NAMALWA (cell line): ENCODE measurements at regions not wholly inside any gene's neighbourhood (a gene's known extent, or its start where the extent isn't known, plus 50 kb on each side); places are given as distances from the start of the nearest gene placed in this dataset.
"Not testable (repeated sequence)": the region's sequence is repeated elsewhere in the genome, so short reads cannot be mapped to it uniquely, and the experiment has no call there.

ENCODE experiments used
- DNase-seq: peaks from one replicate; pipeline ENCODE4 v3.0.0-alpha.2; 2015; ENCODE audit warnings: low spot score

DNA sequence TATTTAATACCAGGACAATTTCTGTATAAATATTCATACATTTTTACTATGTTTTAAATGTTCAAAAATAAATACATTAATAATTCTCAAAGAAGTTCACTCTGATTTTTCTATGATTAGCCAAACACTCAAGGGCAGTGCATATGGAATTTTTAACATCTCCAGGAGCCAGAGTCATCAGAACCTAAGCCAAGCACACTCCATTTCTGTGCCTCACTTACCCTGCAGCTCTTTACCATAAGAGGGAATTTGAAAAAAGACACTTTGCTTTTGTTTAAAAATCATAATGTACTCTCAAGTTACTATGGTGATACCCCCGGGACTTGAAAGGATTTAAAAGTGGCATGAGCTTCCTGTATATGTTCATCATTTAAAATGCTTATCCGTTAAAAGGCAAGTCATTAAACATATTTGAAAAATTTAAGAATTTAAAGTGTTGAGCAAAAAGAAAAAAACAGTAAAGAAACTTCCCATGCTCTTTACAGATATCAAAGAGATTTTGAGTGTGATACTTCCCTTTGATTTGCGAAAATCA lies 747.4 kb upstream of the NECTIN3 start:
- no peak for DNase-seq

DNA sequence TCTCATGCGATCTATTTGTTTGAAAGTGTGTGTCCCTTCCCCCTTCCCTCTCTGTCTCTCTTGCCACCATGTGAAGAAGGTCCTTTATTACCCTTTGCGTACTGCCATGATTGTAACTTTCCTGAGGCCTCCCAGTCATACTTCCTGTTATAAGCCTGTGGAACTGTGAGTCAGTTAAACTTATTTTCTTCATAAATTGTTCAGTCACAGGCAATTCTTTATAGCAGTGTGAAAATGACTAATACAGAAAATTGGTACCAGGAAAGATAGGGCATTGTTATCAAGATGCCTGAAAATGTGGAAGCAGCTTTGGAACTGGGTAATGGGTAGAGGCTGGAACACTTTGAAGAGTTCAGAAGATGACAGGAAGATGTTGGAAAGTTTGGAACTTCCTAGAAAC lies 743.7 kb upstream of the NECTIN3 start:
- DNase-seq, result no peak

DNA sequence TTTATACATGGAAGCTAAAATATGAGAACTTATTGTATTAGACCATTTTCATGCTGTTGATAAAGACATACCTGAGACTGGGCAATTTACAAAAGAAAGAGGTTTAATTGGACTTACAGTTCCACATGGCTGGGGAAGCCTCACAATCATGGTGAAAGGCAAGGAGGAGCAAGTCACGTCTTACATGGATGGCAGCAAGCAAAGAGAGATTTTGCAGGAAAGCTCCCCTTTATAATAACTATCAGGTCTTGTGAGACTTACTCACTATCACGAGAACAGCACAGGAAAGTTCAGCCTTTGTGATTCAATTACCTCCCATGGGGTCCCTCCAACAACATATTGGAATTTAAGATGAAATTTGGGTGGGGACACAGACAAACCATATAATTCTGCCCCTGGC lies 740.1 kb upstream of the NECTIN3 start:
- DNase-seq, result not testable (repeated sequence)

DNA sequence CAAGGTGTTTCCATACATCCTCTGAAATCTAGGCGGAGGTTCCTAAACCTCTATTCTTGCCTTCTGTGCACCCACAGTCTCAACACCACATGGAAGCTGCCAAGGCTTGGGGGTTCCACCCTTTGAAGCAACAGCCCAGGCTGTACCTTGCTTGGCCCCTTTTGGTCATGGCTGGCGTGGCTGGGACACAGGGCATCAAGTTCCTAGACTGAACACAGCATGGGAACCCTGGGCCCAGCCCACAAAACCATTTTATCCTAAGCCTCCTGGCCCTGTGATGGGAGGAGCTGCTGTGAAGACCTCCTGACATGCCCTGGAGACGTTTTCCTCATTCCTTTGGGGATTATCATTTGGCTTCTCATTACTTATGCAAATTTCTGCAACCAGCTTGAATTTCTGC lies 739.0 kb upstream of the NECTIN3 start:
- no peak for DNase-seq

DNA sequence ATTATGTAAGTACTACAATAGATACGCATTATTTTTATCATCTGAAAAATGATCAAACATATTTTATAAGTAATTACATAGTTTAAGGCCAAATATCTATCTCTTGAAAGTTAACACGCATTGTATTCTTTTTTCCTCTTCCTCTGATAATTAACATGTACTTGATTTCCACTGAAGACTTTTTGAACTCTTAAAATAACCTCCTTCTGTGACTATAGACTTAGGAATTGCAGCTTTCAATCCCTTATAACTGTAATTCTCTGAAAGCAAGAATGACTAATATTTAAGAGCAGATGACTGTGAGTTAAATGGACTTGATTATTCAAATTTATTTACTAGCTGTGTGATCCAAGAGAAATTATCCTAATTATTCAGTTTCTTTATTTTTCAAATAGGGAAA lies 730.6 kb upstream of the NECTIN3 start:
- no peak for DNase-seq

DNA sequence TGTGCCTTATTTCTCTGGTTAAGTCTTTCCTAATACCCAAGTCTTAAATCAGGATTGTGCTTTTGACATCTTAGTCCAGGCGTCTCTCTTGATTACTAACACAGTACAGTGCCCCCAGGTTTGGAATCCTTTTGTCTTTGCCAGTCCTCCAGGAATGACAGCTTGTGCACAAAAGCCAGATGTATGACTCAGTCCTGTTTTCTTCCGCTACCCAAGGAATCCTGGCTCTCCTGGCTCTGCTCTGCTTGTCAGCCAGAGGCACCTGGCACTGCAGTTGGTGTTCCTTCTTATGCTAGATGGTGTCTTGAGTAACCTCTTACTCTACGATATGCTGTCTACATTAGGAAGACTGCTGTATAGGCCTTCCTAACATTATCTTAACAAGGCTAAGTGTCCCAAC lies 728.2 kb upstream of the NECTIN3 start:
- no peak for DNase-seq

DNA sequence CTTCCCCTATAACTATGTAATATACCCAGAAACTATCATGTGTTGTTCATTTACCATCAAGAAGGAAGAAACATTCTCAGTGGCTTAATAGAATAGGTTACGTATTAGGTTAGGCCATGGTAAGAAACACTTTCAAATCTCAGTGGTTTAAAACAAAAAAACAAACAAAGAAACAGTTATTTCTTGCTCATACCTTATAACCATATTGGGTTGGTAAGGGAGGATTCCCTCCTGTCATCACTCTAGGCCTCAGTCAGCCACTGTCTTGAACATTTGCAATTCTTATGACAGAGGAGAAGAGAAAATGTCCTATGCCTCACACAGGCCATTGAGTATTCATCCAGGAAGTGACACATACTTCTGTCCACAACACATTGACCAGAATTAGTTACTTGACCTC lies 727.7 kb upstream of the NECTIN3 start:
- DNase-seq, result no peak

DNA sequence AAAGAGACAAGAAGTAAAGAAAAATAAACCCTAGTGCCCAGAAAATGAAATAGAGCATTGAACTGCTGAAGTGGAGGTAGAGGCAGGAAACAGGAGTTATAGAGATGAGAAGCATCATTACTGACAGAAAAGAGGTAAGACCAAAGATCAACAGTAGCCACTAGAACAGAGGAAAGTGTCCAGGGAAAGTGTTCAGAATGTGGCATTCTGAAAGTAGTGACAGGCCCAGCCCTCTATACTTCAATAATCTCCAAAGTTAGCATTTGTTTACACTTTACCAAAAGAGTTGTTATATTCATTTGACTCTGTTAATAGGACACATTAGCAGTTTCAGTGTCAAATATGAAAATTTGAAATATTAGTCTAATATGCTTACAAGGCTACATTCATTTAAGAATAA lies 727.1 kb upstream of the NECTIN3 start:
- no peak for DNase-seq

DNA sequence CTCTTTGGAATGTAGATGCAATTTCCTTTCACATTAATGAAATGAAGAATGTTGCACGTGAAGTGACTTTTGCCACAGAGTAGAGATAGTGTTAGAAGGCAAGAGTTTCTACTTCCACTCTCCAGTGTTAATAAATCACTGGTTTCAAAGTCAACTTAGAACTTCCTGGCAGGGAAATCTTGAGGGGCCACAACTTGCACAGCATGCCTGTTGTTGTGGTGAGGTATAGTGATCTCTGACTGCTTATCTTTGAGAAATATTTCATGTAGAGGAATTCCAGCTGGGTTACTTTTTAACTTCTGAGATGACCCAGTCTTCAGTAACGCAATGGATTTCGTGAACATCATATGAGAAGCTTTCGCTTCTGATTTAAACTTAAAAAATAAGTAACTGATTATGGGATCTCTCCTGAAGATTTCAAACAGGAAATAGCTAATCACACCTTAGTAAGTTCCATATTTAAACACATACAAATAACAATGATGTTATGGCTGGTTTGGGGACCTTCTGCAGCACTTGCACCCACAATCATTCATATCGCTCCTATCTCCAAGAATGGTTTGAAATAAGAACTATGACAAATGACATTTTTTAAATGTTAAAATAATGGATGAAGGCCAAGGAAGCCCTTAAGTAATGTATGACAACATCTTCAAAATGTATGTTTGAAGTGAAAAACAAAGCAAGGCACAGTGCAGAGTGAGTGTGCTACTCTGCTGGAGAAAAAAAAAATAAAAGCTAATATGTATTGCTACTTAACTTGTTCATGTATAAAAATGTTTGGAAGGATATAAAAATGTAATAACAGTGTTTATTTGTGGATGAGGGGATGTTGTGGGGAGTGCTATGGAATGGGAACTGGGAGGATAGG lies 726.5 kb upstream of the NECTIN3 start:
- no peak for DNase-seq

DNA sequence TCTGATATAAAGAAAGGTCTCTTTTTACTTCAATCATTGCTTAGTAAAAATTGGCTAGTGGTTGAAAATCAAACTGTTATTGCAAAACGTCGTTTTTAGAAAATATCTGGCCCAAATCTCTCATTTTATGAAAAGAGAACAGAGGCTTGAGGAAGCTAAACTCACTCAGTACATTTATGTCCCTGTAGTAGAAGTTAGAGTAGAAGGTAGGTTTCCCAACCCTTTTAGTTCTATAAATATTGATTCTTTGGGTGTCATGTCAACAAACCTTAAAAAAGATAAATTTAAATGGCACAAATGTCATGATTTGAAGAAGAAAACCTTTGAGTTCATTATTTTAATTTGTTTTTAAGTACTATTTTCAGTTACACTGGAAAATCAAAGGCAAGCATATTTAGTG lies 722.3 kb upstream of the NECTIN3 start:
- no peak for DNase-seq

DNA sequence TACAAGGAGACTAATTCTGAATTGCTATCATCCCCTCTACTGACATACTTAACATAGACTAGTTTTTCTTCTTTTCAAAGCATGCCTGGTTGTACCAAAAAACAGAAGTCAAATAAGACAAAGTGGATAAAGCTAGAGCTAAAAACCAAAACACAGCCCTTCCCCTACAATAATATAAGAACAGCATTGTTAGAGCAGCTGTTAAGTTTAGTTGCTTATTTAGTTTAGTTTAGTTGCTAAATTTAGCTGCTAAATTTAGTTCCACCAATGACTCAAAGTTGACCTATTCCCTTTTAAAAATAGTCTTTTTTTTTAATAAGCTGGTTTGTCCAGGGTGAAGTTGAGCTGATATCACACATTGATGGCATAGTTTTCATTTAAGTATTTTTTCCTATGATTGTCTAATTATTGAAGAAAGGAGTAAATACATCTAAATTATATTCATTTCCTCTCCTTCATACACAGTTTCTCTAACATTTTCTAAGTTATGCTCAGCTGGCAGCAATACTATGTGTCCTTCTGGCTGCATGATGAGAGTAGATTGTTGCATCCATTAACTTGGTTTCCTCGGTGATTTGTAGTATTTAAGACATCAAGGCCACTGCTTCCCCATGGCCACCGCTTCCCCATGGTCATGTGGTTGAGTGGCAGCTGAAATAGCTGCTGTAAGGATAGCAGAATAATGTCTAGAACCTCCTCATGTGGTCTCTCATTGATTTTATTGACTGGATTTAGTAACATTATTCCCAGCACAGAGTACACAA lies 718.6 kb upstream of the NECTIN3 start:
- DNase-seq, result no peak

DNA sequence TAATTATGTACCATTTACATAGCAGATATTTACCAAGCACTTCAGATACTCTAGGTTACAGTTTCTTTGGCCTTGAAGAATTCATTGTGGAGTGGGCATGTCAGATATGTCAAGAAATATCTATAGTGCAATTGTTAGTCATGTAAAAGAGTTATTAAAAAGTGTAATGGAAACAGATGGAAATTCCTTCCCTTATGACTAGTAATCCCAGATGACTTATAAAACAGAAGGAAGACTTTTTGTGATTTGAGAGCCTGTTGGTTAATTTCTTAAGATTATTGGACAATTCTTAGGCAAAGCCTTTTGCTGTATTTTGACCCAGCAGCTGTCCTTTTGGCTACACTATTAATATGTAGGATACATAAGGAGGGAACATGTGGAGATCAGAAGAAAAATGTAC lies 708.9 kb upstream of the NECTIN3 start:
- DNase-seq, result no peak

DNA sequence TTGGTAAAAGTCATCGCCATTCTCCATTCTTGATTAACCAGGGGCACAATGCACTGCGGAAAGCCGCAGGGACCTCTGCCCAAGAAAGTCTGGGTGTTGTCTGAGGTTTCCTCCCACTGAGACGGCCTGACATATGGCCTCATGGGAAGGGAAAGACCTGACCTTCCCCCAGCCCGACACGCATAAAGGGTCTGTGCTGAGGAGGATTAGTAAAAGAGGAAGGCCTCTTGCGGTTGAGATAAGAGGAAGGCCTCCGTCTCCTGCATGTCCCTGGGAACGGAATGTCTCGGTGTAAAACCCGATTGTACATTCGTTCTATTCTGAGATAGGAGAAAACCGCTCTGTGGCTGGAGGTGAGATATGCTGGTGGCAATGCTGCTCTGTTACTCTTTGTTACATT lies 704.3 kb upstream of the NECTIN3 start:
- DNase-seq, result not testable (repeated sequence)

DNA sequence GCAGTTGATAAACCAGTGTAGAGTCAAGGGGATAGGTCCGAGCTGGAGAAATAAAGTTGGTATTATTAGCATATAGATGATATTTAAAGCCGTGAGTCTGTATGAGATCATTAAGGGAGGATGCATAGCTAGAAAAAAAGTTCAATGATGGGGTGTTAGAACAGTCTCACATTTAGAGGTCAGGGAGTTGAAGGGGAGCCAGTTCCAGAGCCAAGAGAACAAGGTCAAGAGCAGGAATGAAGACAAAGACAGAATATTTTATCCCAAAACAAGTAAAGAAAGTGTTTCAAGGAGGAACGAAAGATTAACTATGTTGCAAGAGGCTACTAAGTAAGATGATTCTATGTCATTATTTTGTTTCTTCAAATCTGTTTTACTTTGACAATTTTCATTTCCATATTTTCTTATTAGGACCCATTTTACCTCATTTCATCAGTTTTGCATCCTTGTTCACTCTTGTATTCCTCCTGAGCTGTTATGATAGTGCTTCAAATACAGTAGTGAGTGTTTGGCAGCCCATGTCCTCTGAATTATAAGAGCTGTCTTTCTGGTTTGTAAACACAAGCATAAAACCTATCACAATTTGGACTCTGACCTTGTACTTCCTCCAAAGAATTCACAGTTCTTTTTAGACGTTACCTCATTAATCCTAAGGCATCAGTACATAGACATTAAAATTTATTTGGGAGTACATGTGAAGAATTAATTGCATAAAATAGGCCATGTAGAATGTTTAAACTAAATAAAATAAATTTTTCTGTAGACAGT lies 695.7 kb upstream of the NECTIN3 start:
- DNase-seq, result no peak

DNA sequence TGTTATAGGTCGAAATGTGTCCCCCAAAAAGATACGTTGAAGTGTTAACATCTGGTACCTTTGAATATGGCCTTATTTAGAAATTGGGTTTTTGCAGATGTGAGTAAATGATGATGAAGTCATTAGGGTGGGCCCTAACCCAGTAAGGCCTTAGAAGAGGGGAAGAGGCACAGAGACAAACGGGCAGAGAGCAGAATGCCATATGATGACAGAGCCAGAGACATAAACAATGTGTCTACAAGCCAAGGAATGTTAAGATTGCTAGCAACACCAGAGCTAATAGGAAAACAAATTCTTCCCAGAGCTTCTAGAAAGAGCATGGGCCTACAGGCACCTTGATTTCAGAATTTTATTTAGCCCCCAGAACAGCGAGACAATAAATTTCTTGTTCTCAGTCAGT lies 693.1 kb upstream of the NECTIN3 start:
- DNase-seq, result no peak

DNA sequence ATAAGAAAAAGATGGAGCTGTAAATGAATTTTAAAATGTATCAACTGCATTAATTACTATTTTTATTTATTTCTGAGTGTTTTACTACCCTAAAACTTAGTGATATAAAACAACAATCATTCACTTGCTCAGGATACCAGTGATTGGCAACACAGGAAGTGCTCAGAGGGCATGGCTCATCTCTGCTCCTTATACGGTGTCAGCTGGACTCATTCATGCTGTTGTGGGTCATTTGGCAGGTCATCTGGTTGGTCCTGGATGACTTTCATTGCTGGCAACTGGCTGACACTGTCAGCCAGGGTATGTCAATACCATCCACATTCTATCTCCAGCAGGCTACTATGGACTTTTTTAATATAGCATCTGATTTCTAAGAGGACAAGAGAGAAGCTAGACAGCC lies 689.6 kb upstream of the NECTIN3 start:
- DNase-seq, result no peak

DNA sequence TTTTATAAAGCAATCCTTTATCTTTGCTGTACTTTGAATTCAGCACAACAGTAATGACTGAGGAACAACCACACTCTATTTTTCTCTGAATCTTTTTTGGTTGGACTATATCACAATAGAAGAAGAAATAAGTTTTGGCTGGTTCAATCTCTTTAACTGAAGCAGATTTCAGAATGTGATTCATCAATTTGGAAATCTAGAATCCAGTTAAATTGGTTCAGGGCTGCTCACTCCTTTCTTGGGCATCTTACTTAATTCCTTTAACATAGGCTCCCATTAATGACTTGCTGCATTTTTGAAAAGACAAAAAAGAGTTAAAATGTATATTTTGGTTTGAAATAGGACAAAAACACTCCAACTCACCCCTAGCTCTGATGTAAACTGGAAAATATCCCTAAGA lies 688.3 kb upstream of the NECTIN3 start:
- no peak for DNase-seq

DNA sequence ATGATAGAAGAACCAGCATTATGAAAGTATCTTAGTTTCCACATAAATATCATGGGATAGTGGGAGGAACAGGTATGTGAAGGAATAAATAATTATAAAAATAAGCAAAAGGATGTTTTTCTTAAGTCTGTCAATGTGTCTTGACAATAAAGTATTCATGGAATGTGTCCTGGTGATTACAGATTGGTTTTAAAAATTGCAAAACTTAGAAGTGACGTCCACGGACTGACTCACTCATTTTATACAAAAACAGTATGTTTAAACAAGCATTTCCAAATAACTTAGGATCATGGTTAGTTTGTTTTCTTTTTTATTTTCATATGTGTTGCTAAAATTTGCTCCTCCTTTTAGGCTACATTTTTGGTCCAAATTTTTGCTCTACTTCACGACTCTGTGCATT lies 687.0 kb upstream of the NECTIN3 start:
- DNase-seq, result no peak

DNA sequence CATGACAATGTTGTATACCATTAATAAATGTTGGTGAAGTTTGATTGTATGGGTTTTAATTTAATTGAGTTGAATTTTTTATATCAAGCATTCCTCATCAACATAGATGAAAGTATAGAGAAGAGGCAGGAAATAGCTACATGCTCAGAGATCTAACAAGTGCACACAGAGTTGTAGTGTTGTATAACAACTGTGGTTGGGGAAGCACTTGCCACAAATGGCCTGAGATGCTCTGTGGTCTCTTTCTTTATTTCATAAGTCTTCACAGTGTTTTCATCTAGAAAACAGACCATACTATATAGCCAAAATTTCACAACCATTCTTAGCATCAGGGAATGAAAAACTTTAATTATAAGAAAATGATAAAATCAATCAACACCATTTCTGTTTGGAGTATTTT lies 682.6 kb upstream of the NECTIN3 start:
- no peak for DNase-seq

DNA sequence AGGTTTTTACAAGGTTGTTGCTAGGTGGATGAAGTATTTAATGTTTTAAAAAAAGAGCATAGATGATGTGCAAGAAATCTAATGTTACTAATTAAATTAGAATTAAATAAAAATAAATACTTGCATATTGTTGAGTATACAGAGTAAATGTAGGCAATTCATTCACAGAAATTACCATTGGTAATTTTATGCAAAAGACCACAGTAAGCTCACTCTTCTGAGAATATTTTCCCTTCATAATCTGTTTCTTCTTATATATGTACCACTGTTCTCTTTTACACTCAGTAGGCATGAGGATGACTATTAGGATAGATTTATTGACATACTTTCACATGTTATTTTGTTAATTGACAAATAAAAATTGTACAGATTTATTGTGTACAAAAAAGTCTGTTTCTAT lies 681.2 kb upstream of the NECTIN3 start:
- DNase-seq, result no peak

DNA sequence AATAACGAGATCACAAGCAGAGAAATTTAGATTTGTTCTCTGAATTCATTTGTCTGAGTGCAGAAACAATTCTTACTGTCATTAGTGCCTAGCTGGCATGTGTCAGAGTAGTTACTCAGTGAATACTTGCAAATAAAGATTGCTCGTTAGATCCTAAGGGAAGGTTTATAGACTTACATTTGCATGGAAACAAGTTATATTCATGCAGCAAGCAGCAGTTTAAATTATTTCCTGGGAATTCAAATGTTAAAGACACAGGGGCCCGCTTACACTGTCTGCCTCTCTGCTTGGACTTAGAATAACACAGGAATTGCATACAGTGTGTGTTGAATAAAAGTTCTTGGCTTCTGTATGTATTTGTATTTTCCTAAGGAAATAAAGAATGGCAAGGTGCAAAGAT lies 680.6 kb upstream of the NECTIN3 start:
- no peak for DNase-seq

DNA sequence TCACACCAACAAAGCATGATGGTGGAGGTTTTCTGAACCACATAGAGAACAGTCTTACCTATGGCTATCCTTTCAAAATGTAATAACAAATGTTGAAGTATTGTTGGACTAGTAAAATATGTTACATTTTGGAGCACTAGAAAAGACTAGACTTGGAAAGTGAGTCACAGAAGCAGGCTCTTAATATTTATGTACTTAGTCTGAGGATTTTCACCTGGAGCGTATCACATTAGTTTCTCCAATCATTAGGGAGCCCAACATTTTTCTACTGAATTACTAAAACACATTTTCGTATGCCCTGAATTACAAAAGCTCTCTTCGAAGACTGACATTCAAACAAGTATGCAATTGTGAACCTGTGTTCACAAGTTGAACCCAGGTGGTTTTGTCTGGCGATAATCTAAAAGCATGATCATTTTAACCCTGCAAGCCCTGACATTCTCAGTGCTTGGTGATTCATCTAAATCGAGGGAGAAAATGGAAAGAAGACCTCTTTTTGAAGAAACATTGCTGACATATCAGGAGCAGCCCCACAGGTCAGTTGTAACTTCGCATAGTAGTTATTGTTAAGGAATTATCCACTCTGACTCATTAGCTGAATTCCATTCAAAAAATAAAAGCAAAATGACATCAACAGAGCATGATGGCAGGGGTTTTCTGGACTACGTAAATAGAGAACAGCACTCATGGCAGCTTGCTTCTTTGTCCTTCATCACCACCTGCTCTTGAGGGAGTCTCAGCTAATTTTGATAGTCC lies 679.8 kb upstream of the NECTIN3 start:
- DNase-seq, result no peak
